DMS79 treated with DMSO at 0.1 percent for 48 hours (cell line): ENCODE measurements at regions not wholly inside any gene's neighbourhood (a gene's known extent, or its start where the extent isn't known, plus 50 kb on each side); places are given as distances from the start of the nearest gene placed in this dataset.

Source experiments
- DNase-seq: peaks from one replicate; lab custom pipeline; 2025; lab: John Stamatoyannopoulos, UW

GRCh38 chr1:116232989-116233514 lies 121.9 kb downstream of the MAB21L3 start:
- no peak for DNase-seq

- DNase-seq, result no peak
Observed at GRCh38 chr1:116234429-116234828, 123.2 kb downstream of the MAB21L3 start.

DNA sequence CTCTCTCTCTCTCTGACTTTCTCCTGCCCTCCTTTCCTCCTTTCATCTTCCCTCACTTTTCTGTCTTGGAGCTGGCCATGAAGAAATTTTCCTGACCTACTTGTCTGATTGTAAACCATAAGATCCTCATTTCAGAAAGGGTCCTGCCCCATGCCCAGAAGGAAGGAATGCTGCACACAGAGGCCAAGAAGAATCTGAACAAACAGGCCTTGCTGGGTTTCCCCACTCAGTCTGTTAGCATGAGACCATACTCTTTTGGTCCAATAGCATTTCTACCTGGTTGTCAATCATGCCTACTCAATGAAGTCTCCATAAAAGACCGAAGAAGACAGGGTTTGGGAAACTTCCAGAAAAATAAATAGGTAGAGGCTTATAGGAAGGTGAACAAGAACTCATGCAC lies 128.7 kb downstream of the MAB21L3 start:
- no peak for DNase-seq

GRCh38 chr1:116242741-116243140 lies 130.3 kb upstream of the ATP1A1 start:
- no peak for DNase-seq

DNA sequence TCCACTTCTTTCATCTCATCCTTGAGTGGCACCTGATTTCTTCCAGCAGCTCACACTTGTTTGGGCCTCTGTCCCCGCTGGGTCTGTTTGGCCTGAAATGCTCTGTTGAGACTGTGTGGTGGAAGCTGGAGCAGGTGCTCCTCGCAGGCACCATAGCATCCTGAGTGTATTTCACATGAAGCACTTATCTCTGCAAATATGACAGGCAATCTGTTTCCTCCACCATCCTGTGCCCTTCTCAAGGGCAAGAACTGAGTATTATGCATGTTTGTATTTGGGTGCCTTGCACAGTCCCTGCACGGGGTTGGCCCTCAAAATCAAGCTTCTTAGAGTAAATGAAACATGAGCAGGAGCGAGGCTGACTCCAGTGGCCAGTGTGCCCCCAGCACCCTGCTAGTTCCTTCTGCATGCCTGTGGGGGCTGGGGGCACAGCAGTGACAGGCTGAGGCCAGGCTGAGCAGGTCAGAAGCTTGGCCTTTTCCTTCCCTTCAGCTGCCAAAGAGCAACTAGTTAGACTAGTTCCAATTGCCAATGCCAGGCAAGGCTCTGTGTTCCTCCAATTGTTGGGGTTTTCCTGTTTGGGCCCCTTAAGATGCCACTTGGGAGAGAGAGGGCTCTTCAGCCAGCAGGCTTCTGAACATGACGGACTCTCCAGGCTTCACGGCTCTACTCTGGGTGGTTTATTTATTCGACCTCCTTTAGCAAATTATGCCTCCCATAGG lies 129.6 kb upstream of the ATP1A1 start:
- DNase-seq, result peak; percentile 93

DNA sequence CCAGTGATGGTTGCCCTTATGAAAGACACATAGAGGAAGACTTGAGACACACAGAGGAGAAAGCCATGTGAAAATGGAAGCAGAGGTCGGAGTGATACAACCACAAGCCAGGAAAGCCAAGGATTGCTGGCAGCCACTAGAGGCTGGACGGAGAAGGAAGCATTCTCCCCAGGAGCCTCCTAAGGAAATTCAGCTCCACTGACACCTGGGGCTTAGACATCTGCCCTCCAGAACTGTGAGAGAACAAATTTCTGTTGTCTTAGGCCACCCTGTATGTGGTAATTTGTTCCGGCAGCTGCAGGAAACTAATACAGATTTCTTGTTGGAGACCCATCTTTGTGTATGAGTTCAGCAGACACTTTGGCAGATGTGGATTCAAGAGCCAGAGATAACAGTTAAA lies 126.9 kb upstream of the ATP1A1 start:
- no peak for DNase-seq

DNA sequence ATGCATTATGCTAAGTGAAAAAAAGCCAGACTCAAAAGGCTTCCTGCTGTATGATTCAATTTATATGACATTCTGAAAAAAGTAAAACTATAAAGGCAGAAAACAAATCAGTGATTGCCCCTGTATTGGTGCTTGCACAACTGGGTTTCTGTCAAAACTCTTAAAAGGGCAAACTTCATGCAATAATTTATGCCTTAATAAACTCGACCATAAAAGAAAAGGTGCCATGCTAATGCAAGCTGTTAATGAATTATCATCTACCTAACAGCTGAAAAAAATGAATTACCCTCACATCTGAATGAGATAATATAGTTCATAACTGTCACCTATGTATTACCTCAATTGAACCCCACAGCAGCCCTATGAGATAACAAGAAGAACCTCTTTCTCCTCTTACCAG lies 120.8 kb upstream of the ATP1A1 start:
- DNase-seq, result no peak

GRCh38 chr1:116252785-116253184 lies 120.3 kb upstream of the ATP1A1 start:
- DNase-seq, result no peak

- no peak for DNase-seq
Observed at GRCh38 chr1:116253566-116254382, 119.3 kb upstream of the ATP1A1 start.

GRCh38 chr1:116254776-116255175 lies 118.3 kb upstream of the ATP1A1 start:
- peak; percentile 18 for DNase-seq

DNA sequence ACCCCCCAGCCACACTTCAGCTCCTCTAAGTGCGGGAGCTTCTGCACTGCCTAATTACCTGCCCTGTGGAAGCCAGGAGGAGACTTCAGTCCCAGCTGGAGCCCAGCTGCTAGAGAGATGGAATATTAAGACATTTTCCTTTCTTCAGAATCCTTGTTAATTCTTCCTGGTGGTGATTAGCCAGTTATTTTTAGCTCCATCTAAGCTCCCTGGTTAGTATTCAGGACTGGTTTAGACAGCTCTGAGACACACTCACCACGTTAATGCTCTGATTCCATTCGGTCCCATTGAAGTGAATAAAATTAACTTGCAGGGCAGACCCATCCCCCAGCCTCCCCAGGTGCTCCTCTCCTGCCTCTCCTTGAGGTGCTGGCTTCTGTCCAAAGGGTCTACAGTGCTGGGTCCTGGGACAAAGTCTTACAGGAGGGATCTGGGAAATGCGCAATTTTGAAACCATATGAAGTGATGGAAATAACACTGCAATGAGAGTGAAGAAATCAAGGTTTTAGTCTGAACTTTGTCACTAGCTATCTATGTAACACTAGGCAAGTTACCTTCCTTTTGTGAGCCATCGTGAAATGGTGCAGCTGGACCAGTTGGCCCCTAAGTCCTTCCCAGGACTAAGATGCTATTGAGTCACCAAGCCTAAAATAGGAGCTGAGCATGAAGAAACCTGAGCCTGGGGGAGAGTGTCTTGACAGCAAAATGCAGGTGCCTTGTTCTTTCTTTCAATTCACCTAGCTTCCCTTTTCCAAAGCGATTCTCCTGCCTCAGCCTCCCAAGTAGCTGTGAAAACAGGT lies 117.4 kb upstream of the ATP1A1 start:
- peak; percentile 81 for DNase-seq

DNA sequence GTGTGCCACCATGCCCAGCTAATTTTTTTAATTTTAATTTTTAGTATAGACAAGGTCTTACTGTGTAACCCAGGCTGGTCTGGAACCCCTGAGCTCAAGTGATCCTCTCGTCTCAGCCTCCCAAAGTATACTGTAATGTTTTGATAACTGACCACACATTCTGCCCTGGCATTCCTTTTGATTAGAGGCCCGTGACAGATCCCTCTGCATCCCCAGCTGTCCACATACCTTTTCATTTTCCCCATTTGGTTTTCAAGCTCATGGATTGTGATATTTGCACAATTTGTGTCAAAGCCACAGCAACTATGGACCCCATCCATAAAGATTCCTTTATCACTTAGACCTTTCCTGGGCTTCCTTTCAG lies 116.8 kb upstream of the ATP1A1 start:
- DNase-seq, result no peak

GRCh38 chr1:116256875-116257274 lies 116.2 kb upstream of the ATP1A1 start:
- no peak for DNase-seq

- no peak for DNase-seq
Observed at GRCh38 chr1:116257341-116257767, 115.7 kb upstream of the ATP1A1 start.

DNA sequence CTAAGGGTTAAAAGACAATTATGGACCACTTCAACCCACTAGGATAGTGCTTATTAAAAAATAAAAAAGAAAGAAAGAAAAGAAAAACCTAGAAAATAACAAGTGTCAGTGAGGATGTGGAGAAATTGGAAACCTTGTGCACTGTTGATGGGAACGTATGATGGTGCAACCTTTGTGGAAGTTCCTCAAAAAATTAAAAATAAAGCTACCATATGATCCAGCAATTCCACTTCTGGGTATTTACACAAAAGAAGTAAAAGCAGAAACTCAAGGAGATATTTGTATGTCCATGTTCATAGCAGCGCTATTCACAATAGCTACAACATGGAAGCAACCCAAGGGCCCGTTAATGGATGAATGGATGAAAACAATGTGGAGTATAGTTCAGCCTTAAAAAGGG lies 115.2 kb upstream of the ATP1A1 start:
- DNase-seq, result no peak

DNA sequence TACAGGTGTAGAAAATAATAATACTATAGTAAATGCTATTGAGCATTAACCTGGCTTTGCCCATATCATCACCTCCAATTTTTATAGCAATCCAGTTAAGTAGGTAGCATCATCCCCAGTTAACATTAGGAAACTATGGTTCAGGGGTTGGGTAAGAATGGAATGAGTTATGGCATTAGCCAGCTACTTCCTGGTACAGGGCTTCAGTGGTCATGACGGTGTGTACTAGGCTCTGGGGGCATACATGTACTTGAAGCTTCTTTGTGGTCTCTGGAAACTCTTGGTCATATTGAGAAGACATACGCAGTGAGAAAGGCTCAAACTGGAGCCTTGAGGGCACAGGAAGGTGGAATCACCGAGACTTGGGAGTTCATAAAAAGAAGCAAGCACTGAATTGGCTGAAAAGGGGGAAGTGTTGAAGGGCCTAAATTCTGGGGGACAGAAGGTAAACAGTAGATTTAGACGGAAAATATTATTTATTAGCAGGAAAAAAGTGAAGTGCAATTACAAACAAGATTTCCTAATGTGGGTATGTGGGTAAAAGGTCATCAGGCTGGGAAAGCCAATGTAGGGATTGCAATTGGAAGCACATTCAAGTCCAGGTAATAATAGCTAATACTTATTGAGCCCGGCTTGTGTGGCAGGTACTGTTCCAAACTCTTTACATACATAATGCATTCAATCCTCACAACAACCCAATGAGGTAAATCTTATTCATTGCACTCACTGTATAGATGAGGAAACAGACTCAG lies 114.2 kb upstream of the ATP1A1 start:
- no peak for DNase-seq

DNA sequence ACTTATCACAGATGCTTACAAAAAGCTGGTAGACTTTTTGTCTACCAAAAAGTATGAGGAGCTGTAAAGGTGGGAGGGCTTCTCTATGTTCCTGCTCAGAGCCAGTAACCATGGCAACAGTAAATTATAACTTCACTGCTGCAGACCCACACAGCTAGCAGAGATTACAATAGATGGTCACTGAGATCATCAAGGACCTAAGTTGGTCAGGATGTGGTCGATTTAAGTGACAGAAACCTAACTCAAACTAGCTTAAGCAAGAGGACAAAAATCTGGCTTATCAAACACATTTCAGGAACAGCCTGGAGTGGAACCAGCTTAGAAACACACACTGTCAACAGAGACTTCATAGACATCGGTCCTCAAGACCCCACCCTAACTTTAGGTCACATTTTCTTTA lies 113.4 kb upstream of the ATP1A1 start:
- DNase-seq, result no peak

- no peak for DNase-seq
Observed at GRCh38 chr1:116260115-116260514, 112.9 kb upstream of the ATP1A1 start.

GRCh38 chr1:116260621-116261020 lies 112.4 kb upstream of the ATP1A1 start:
- DNase-seq, result no peak

- DNase-seq, result no peak
Observed at GRCh38 chr1:116261227-116261626, 111.8 kb upstream of the ATP1A1 start.

DNA sequence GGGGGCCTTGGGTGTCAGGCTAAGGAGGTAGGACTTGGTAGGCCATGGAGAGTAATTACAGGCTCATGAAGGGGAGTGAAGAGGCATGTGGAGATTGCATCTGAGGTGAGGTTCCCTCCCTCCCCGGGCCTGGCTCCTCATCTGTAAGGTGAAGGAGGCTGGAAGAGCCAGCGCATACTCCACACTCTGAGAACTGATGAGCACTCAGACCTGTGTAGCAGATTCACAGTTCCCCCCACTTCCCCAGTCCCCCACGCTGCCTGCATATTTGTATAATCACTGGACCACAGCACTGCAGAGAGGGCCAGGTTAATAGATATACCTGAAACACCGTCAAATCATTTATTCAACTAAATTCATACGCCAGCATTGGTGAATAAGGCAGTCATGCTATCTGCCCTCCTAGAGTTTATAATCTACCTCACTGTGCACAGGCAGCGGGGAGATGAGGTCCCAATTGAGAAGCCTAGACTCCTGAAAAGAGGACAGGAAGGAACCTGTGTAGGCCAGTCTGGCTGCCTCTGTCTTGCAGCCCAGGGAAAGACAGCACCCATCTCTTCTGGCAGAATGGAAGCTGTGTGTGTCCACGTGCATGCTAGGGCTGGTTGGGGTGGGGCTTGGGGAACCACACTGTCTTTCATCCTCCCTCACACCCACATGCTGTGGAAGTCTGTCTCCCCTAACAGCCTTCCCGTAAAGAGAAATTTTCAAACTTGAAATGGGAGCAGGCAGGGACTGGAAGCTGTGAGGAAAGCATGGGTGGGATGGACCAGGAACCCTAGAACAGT lies 110.6 kb upstream of the ATP1A1 start:
- no peak for DNase-seq
